Right lobe of liver (tissue), 4 donors: ENCODE measurements at regions not wholly inside any gene's neighbourhood (a gene's known extent, or its start where the extent isn't known, plus 50 kb on each side); places are given as distances from the start of the nearest gene placed in this dataset.

ENCODE experiments used
- POLR2A ChIP-seq: fragments of 450-650 bp; IDR thresholded peaks from one replicate; pipeline ENCODE4 v1.6.1; 2017; ENCODE audit warnings: antibody characterized with exemption, mild to moderate bottlenecking
- TF ChIP-seq, protein P1 (sequence below), 4 donors: fragments of 200-600 bp in 3 of 4; fragments of 450-650 bp in 1 of 4; IDR thresholded peaks; one replicate each; pipeline versions ENCODE4 v1.5.1 to v1.8.0; 2016 to 2022; ENCODE audit warnings: antibody characterized with exemption in 4 of 4, mild to moderate bottlenecking in 2 of 4
- donor health status: DM: no; HTN: no; CAD: no.
- donor health status: DM: no; HTN: no; CAD: no.
- donor health status: DM: no; HTN: yes; CAD: no.

GRCh38 chr13:22336460-22336859, 665.6 kb downstream of the FGF9 start:
- TF ChIP-seq, protein P1, sequence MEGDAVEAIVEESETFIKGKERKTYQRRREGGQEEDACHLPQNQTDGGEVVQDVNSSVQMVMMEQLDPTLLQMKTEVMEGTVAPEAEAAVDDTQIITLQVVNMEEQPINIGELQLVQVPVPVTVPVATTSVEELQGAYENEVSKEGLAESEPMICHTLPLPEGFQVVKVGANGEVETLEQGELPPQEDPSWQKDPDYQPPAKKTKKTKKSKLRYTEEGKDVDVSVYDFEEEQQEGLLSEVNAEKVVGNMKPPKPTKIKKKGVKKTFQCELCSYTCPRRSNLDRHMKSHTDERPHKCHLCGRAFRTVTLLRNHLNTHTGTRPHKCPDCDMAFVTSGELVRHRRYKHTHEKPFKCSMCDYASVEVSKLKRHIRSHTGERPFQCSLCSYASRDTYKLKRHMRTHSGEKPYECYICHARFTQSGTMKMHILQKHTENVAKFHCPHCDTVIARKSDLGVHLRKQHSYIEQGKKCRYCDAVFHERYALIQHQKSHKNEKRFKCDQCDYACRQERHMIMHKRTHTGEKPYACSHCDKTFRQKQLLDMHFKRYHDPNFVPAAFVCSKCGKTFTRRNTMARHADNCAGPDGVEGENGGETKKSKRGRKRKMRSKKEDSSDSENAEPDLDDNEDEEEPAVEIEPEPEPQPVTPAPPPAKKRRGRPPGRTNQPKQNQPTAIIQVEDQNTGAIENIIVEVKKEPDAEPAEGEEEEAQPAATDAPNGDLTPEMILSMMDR (IDR thresholded peaks at IDR 0.05), result no peak
- TF ChIP-seq POLR2A, result no peak
